Adipose tissue (tissue), 3 donors: ENCODE measurements at regions not wholly inside any gene's neighbourhood (a gene's known extent, or its start where the extent isn't known, plus 50 kb on each side); places are given as distances from the start of the nearest gene placed in this dataset.
"Not testable (repeated sequence)": the region's sequence is repeated elsewhere in the genome, so short reads cannot be mapped to it uniquely, and the experiment has no call there.

ENCODE experiments used
- H3K27ac ChIP-seq: one replicate; pipeline ENCODE4 v1.5.1; 2013; ENCODE audit warnings: low read depth, low read length
- WGBS, 3 donors: extraction: QIAGEN DNeasy Blood & Tissue Kit; methylation state at CpG; one replicate each; pipeline ENCODE4 v1.1.7; 2013; 5-methylcytosine and 5-hydroxymethylcytosine counted together
- donor health status: healthy with polysubstance abuse.
- donor health status: Bipolar disorder and iron deficiency.
- donor health status: healthy.

GRCh38 chr15:92843326-92843725 is 56.8 kb upstream of the CHD2 start:
- WGBS, 3 donors: 90 to 97% (median 93%) methylated on average over 8 of the region's 8 CpGs
- H3K27ac ChIP-seq: no peak overlapping the region

GRCh38 chr15:92843814-92844213 is 56.3 kb upstream of the CHD2 start:
- no peak overlapping the region for H3K27ac ChIP-seq
- 92 to 95% (median 94%) methylated on average over 7 of the region's 7 CpGs for WGBS, 3 donors

GRCh38 chr15:92845126-92845508 is 55.0 kb upstream of the CHD2 start:
- H3K27ac ChIP-seq: no peak overlapping the region

GRCh38 chr15:92846741-92847140 is 53.4 kb upstream of the CHD2 start:
- 81 to 91% (median 88%) methylated on average over 1 of the region's 1 CpG for WGBS, 3 donors
- no peak overlapping the region for H3K27ac ChIP-seq

GRCh38 chr15:92847841-92848240 is 52.3 kb upstream of the CHD2 start:
- no peak overlapping the region for H3K27ac ChIP-seq
- WGBS, 3 donors: 85 to 96% (median 95%) methylated on average over 5 of the region's 5 CpGs

GRCh38 chr15:92848464-92848851 is 51.7 kb upstream of the CHD2 start:
- WGBS, 3 donors: 86 to 94% (median 92%) methylated on average over 7 of the region's 7 CpGs
- H3K27ac ChIP-seq: no peak overlapping the region

- no peak overlapping the region for H3K27ac ChIP-seq
- 61 to 91% (median 70%) methylated on average over 13 of the region's 13 CpGs for WGBS, 3 donors
Observed at GRCh38 chr15:92848852-92849598, 51.1 kb upstream of the CHD2 start.

GRCh38 chr15:92850218-92850617 is 49.9 kb upstream of the CHD2 start:
- whole genome bisulfite sequencing, 3 donors: 90 to 94% (median 94%) methylated on average over 3 of the region's 3 CpGs
- H3K27ac ChIP-seq: not testable (repeated sequence)
